Astrocyte (in vitro differentiated cells and primary cell): ENCODE measurements at regions not wholly inside any gene's neighbourhood (a gene's known extent, or its start where the extent isn't known, plus 50 kb on each side); places are given as distances from the start of the nearest gene placed in this dataset.

ENCODE experiments used
- EZH2 ChIP-seq: IDR thresholded peaks from 2 replicates; pipeline ENCODE4 v1.6.1; 2012; ENCODE audit warnings: mild to moderate bottlenecking, low read length, inconsistent platforms; ENCODE audit not compliant: insufficient read depth
- TF ChIP-seq, protein P1 (sequence below): IDR thresholded peaks from 2 replicates; pipeline ENCODE4 v1.5.1; 2011; ENCODE audit warnings: low read depth, mild to moderate bottlenecking, inconsistent platforms, low read length, moderate library complexity; ENCODE audit not compliant: insufficient read depth

DNA sequence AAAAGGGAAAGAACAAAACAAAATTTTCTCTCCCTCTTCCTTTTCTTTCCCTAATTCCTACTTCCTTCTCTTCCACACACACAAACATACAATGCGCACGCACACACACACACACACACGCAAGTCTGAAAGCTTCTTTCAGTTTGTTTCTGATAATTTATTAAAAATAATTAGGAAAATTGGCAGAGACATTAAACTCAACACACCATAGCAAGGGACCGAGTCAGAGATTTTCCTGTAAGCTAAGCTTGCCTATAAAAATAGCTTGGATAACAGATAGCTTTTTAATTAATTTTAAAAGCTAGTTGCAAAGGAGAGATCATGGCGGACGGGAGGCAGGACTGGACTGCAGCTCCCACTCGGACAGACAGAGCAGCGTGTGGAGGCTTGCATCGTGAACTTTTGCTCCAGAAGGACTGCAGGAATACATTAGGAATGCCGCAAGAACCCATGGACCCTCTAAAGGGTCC, 92.6 kb upstream of the MAPK10 start:
- no peak for TF ChIP-seq EZH2
- TF ChIP-seq, protein P1, sequence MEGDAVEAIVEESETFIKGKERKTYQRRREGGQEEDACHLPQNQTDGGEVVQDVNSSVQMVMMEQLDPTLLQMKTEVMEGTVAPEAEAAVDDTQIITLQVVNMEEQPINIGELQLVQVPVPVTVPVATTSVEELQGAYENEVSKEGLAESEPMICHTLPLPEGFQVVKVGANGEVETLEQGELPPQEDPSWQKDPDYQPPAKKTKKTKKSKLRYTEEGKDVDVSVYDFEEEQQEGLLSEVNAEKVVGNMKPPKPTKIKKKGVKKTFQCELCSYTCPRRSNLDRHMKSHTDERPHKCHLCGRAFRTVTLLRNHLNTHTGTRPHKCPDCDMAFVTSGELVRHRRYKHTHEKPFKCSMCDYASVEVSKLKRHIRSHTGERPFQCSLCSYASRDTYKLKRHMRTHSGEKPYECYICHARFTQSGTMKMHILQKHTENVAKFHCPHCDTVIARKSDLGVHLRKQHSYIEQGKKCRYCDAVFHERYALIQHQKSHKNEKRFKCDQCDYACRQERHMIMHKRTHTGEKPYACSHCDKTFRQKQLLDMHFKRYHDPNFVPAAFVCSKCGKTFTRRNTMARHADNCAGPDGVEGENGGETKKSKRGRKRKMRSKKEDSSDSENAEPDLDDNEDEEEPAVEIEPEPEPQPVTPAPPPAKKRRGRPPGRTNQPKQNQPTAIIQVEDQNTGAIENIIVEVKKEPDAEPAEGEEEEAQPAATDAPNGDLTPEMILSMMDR = no peak
